Upper lobe of left lung (tissue), 6 donors: ENCODE measurements at regions not wholly inside any gene's neighbourhood (a gene's known extent, or its start where the extent isn't known, plus 50 kb on each side); places are given as distances from the start of the nearest gene placed in this dataset.
A peak's percentile ranks its signal among the peaks of the same experiment; 100 is the strongest.

Experiments
- ATAC-seq, 2 donors: fragments of 200-7000 bp; cut with Tn5 transposase; one replicate each; pipeline ENCODE4 v1.9.1; 2022; ENCODE audit warnings: mild to moderate bottlenecking in 2 of 2, moderate library complexity in 2 of 2; ENCODE audit not compliant: low FRiP score in 2 of 2
- DNase-seq, 2 donors: peaks; one replicate each; pipeline ENCODE4 v3.0.0-alpha.2; 2019 to 2020
- H3K27ac ChIP-seq, 4 donors: fragments of 200-600 bp; sonication (generic); one replicate each; pipeline ENCODE4 v1.5.1; 2016 to 2019
- H3K27me3 ChIP-seq, 4 donors: fragments of 200-600 bp; sonication (generic); one replicate each; pipeline ENCODE4 v1.5.1; 2017 to 2019
- H3K36me3 ChIP-seq, 4 donors: fragments of 200-600 bp; sonication (generic); one replicate each; pipeline ENCODE4 v1.5.1; 2016 to 2019
- H3K4me1 ChIP-seq, 4 donors: fragments of 200-600 bp; sonication (generic); one replicate each; pipeline ENCODE4 v1.5.1; 2018 to 2019
- H3K4me3 ChIP-seq, 4 donors: fragments of 200-600 bp; sonication (generic); one replicate each; pipeline ENCODE4 v1.5.1; 2017 to 2019; ENCODE audit warnings: mild to moderate bottlenecking in 2 of 4, moderate library complexity in 1 of 4
- H3K9me3 ChIP-seq, 4 donors: fragments of 200-600 bp; sonication (generic); one replicate each; pipeline ENCODE4 v1.5.1; 2018 to 2019
- EP300 ChIP-seq, 4 donors: sonication (generic); formaldehyde crosslinking; IDR thresholded peaks; one replicate each; pipeline ENCODE4 v1.5.1; 2017; ENCODE audit warnings: antibody characterized with exemption in 4 of 4, control low read depth in 2 of 4
- POLR2A ChIP-seq, 4 donors: fragments of 450-650 bp; IDR thresholded peaks; one replicate each; pipeline ENCODE4 v1.5.1; 2016 to 2017; ENCODE audit warnings: antibody characterized with exemption in 4 of 4, mild to moderate bottlenecking in 2 of 4
- POLR2AphosphoS5 ChIP-seq, 2 donors: sonication (generic); formaldehyde crosslinking; IDR thresholded peaks; one replicate each; pipeline ENCODE4 v1.5.1; 2017; ENCODE audit warnings: antibody characterized with exemption in 2 of 2
- WGBS, 2 donors: methylation state at CpG; one replicate each; pipeline ENCODE4 v1.1.5; 2017 to 2018; 5-methylcytosine and 5-hydroxymethylcytosine counted together
- TF ChIP-seq, protein P1 (sequence below), 6 experiments: fragments of 450-650 bp in 4 of 6; fragments of 200-600 bp in 2 of 6; sonication (generic) in 2 of 6; IDR thresholded peaks; one replicate each; pipeline ENCODE4 v1.5.1; 2016 to 2019; ENCODE audit warnings: antibody characterized with exemption in 6 of 6
- donor health status: DM: no; HTN: no; CAD: no; lungs with moderate emphysema.
- donor health status: DM: no; HTN: yes; CAD: no; lungs with severe emphysema.

DNA sequence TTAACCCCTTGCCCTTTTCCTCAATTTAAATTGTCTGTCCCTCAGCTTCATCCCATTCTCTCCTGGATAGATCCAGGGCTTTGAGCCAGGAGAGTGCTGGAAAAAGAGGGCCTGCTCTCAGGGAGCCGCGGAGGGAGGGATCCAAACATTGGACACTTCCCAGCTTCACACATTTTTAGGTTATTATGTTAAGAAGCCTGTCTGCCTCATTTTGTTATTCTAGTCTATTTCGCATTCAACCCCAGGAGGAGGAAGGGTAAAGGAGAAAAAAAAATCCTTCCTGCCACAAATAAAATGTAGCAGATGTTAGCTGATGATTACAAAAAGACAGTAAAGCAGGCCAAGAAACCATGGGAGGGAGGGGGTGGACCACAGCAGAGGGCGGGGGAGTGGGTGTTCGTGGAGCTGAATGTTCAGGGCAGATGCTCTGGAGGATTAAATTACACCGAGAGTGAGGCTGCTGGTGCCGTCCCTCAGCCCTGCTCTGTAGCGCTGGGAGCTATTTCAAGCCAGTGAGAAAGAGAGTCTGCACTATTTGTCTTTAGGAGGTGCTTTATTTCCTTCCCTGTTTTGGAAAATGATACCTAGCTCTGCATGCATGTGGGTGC, 60.6 kb upstream of the ZFR start:
- WGBS, 2 donors, result 6 to 25% methylated on average over 8 of the region's 8 CpGs
- Histone ChIP-seq H3K9me3 (no peaks in the 10 kb centered on the region), H3K27ac (peak overlapping the region in 2 of 4 donors; percentile 3 to 13), H3K4me3 (no peak overlapping the region), H3K36me3 (no peaks in the 10 kb centered on the region), H3K27me3 (no peaks in the 10 kb centered on the region), H3K4me1 (peaks cover 0 to 17% (median 11%) of the 10 kb centered on the region in 4 donors)
- DNase-seq (no peak), ATAC-seq (peak; percentile 81)
- TF ChIP-seq EP300 (IDR thresholded peaks at IDR 0.05), result no peak
- no peak for TF ChIP-seq POLR2AphosphoS5 (IDR thresholded peaks at IDR 0.05)
- TF ChIP-seq, protein P1, sequence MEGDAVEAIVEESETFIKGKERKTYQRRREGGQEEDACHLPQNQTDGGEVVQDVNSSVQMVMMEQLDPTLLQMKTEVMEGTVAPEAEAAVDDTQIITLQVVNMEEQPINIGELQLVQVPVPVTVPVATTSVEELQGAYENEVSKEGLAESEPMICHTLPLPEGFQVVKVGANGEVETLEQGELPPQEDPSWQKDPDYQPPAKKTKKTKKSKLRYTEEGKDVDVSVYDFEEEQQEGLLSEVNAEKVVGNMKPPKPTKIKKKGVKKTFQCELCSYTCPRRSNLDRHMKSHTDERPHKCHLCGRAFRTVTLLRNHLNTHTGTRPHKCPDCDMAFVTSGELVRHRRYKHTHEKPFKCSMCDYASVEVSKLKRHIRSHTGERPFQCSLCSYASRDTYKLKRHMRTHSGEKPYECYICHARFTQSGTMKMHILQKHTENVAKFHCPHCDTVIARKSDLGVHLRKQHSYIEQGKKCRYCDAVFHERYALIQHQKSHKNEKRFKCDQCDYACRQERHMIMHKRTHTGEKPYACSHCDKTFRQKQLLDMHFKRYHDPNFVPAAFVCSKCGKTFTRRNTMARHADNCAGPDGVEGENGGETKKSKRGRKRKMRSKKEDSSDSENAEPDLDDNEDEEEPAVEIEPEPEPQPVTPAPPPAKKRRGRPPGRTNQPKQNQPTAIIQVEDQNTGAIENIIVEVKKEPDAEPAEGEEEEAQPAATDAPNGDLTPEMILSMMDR (IDR thresholded peaks at IDR 0.05), result no peak
- TF ChIP-seq POLR2A (IDR thresholded peaks at IDR 0.05), result no peak

DNA sequence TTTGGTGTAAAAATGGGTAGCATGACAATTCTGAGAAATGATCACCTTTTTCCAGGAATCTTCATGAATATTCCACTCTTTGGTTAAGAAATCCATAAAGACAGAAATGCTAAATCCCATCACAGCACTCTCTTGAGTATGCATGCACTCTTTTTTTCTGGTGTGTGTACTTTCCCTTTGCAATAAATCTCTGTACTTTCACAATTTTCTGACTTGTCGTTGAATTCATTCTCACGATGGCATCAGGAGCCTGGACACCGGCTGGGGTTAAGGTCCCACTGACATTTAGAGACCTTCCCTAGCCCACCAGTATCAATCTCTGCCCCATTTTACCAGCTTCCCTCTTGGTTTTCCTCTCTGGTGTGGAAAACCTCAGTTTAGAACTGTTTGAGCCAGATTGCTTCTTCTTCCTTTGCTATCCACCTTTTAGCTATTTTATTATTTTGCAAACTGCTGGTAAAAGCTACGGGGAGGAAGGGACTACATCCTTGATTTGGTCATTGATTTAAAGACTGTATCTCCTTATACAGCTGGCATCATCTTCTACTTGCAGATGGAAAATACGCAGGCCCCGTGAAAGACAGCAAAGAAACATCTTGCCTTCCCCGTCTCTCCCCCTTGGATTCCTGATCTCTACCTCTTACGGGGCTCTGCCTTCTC, 59.9 kb upstream of the ZFR start:
- 33 to 37% methylated on average over 8 of the region's 8 CpGs for WGBS, 2 donors
- peak overlapping the region in 1 of 4 donors; percentile 13 for H3K27ac ChIP-seq
- no peak for DNase-seq

DNA sequence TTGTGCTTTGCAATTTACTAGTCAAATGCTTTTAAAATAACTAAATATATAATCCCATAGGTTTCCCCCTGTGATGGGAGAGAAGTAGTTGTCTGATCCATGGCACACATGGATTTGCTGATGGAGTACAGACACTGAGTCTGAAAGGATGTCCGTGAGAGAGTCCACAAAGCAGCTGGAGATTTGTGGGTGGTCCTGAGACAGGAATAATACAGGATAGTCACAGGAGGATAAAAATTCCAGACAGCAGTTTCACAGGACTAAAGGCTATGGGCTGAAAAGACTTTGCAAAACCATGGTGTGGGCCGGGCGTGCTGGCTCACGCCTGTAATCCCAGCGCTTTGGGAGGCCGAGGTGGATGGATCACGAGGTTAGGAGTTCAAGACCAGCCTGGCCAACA, 58.7 kb upstream of the ZFR start:
- ATAC-seq (no peak), DNase-seq (peak in 1 of 2 donors; percentile 27)
- no peak for TF ChIP-seq POLR2A (IDR thresholded peaks at IDR 0.05)
- TF ChIP-seq, protein P1 (IDR thresholded peaks at IDR 0.05), result no peak
- TF ChIP-seq POLR2AphosphoS5 (IDR thresholded peaks at IDR 0.05), result no peak
- TF ChIP-seq EP300 (IDR thresholded peaks at IDR 0.05), result no peak
- Histone ChIP-seq H3K36me3 (no peaks in the 10 kb centered on the region), H3K27ac (no peak overlapping the region), H3K4me1 (peaks cover 0 to 19% (median 12%) of the 10 kb centered on the region in 4 donors), H3K4me3 (no peak overlapping the region), H3K27me3 (no peaks in the 10 kb centered on the region), H3K9me3 (no peaks in the 10 kb centered on the region)
- WGBS, 2 donors, result 87 to 94% methylated on average over 7 of the region's 7 CpGs

More for the DNA sequence above, 59.9 kb upstream of the ZFR start:
- TF ChIP-seq EP300 (IDR thresholded peaks at IDR 0.05), result no peak
- TF ChIP-seq POLR2AphosphoS5 (IDR thresholded peaks at IDR 0.05), result no peak
- no peak for TF ChIP-seq POLR2A (IDR thresholded peaks at IDR 0.05)
- TF ChIP-seq, protein P1 (IDR thresholded peaks at IDR 0.05), result no peak
- no peaks in the 10 kb centered on the region for H3K36me3 ChIP-seq
- peaks cover 0 to 17% (median 11%) of the 10 kb centered on the region in 4 donors for H3K4me1 ChIP-seq
- H3K4me3 ChIP-seq, result no peak overlapping the region
- ATAC-seq, result no peak
- no peaks in the 10 kb centered on the region for H3K9me3 ChIP-seq
- no peaks in the 10 kb centered on the region for H3K27me3 ChIP-seq

DNA sequence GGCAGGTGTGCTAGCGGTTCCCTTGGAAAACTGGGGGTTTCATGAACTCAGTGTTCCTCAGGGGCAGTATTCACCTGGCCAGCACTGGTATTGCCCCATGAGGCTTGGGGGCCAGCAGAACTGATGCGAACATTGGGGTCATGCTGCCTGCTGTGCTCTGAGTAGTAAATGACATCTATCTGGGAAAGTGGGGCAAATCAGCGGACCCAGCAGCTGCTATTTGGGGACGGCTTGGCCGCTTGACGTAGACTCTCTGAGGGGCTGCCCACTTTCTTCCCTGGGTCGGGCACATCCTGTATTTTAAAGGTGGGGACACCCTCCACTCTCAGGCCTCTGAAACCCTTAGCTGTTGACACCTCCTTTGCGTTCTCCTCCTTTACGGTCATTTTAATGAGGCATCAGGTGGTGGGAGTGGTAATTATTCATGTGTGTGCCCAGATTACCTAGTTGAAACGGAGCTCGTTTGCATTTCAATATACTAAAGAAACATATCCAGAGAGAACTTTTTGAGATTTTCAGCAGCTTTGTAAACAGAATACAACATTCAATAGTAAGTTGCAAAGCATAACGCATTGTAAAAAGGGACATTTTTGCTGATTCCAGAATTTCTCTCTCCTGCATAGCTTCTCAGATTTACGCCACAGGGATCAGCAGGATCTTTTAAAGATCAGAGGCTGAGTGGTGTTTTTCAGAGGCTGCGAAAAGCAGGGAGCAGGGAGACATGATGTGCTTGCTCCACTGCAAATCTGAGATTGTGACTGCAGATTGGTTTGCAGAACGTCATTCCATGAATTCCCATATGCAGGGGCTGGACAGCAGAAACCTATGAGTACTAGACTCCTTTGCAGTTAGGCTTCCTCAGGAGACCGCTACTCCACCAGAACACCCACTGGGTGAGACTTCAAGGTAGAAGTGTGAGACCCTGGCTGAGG, 56.8 kb upstream of the ZFR start:
- H3K27ac ChIP-seq, result no peak overlapping the region
- H3K4me3 ChIP-seq, result no peak overlapping the region
- DNase-seq, result no peak
- no peaks in the 10 kb centered on the region for H3K27me3 ChIP-seq
- H3K4me1 ChIP-seq, result peaks cover 0 to 19% (median 12%) of the 10 kb centered on the region in 4 donors
- no peaks in the 10 kb centered on the region for H3K36me3 ChIP-seq
- no peak for TF ChIP-seq POLR2A (IDR thresholded peaks at IDR 0.05)
- TF ChIP-seq, protein P1 (IDR thresholded peaks at IDR 0.05), result no peak
- no peak for TF ChIP-seq EP300 (IDR thresholded peaks at IDR 0.05)
- no peak for TF ChIP-seq POLR2AphosphoS5 (IDR thresholded peaks at IDR 0.05)
- H3K9me3 ChIP-seq, result no peaks in the 10 kb centered on the region
- WGBS, 2 donors, result 83 to 87% methylated on average over 16 of the region's 16 CpGs
- no peak for ATAC-seq
